DMS53 treated with DMSO at 0.1 percent for 48 hours (cell line): ENCODE measurements at regions not wholly inside any gene's neighbourhood (a gene's known extent, or its start where the extent isn't known, plus 50 kb on each side); places are given as distances from the start of the nearest gene placed in this dataset.
"Not testable (repeated sequence)": the region's sequence is repeated elsewhere in the genome, so short reads cannot be mapped to it uniquely, and the experiment has no call there.

Source experiments
- DNase-seq: peaks from one replicate; lab custom pipeline; 2025; ENCODE audit not compliant: unreplicated experiment; lab: John Stamatoyannopoulos, UW

DNA sequence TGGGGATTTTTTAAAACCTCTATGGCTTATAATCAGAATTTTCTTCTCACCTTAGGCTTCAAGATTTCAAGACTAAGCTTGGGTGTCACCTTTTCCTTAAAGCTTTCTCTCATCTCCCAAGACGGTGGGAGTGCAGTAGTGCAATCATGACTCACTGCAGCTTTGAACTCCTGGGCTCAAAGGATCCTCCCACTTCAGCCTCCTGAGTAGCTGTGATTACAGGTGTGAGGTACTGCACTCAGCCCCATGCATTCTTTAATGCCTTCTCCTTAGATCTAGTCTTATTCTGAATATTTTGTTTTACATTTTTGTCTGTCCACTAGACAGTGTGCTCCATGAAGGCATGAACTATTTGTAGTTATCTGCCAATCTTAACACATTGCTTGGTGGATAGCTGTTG, 55.7 kb upstream of the FAT3 start:
- no peak for DNase-seq

DNA sequence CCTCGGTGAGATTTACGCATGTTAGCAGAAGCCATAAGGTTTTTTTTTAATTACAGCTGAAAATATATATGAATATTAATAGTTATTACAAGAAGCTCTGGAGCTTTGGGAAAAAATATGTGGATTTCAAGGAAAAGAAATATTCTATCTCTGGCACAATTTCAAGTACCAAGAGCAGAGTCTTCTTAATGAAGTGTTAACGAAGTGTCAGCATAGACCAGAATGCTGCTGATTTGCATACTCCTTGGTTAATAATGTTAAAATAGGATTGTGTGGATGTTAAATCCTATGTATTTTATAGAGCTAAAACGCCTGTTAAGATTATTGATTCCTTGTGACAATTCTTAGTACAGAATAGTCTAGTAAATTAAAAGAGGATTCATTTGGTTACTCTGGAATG, 57.0 kb upstream of the FAT3 start:
- no peak for DNase-seq

DNA sequence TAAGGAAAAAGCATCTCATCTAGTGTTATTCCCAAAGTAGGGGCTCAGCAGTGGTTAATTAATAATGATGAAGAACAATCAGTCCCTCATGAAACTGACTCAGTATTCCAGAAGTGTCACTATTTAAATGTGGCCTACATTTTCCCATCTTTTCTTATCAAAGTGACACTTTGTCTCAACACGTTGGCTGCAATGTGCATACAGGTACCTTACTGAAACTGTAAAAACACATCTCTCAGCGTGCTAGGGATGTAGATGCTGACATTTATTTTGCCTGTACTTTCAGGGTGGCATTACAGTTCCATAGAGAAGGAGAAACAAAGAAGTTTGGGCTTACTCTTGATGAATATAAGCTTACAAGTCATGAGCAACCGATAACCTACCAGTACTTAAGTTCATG, 58.3 kb upstream of the FAT3 start:
- DNase-seq: no peak

DNA sequence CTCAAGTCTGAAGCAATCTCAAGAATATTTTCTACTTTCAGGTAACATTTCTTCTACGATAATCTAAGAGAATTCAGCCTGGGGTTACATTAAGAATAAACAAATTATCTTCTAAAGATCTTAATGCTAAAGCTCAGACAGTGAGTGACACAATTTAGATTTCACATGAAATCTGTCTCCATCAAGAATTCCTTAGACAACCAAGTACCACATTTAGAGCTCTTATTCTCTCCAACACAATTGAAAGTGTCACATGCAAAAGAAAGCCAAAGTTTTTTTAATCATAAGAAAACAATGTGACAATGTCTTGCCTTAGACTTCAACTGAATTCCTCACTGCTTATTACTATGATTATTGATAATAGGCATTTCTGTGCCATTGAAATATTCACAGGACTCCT, 60.7 kb upstream of the FAT3 start:
- no peak for DNase-seq

GRCh38 chr11:92162776-92163175, 61.8 kb upstream of the FAT3 start:
- no peak for DNase-seq

GRCh38 chr11:92159931-92160330, 64.7 kb upstream of the FAT3 start:
- DNase-seq: no peak

DNA sequence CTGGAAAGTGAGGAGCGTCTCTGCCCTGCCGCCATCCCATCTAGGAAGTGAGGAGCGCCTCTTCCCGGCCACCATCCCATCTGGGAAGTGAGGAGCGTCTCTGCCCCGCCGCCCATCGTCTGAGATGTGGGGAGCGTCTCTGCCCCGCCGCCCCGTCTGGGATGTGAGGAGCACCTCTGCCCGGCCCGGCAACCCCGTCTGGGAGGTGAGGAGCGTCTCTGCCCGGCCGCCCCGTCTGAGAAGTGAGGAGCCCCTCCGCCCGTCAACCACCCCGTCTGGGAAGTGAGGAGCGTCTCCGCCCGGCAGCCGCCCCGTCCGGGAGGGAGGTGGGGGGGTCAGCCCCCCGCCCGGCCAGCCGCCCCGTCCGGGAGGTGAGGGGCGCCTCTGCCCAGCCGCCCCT, 67.2 kb upstream of the FAT3 start:
- DNase-seq: not testable (repeated sequence)

- DNase-seq: no peak
These were observed 70.0 kb upstream of the FAT3 start for GRCh38 chr11:92154611-92155010.

- DNase-seq: no peak
These were observed 70.5 kb upstream of the FAT3 start for GRCh38 chr11:92154110-92154509.

GRCh38 chr11:92153542-92153941, 71.1 kb upstream of the FAT3 start:
- DNase-seq: no peak

DNA sequence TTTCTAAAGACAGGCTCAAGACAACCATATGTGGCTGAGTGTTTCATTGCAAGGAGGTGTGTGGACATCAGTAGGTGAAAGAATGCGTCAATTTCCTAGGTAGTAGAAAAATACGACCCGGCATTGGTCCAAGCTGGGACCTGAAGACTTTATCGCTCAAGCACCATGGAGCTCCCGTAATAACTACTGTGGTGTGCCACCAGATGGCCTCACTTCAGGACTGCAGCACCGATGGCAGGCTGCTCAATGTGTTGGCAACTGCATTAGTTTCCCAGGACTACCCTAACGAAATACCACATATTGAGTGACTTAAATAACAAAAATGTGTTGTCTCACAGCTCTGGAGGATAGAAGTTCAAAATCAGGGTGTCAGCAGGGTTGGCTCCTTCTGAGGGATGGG, 72.4 kb upstream of the FAT3 start:
- no peak for DNase-seq

- DNase-seq: no peak
These were observed 74.6 kb upstream of the FAT3 start for GRCh38 chr11:92149996-92150395.

GRCh38 chr11:92141725-92142124, 82.9 kb upstream of the FAT3 start:
- DNase-seq: no peak

DNA sequence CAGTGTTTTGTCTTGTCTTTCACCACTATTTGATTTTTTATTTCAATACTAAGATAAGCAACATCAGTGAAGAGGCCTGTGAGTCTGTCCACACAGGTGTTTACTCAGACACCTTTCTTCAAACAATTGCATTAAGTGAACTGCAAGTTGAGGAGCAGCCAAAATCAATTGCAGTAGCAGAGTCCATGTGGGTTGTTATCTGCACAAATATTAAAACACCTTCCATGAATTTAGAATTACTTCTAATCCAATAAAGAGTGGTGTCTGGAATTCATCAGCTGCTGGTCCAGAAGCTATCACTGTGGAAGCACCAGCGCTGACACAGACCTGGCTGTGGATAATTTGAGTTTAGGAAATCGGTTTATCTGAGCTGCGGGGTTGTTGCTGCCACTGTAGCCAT, 83.5 kb upstream of the FAT3 start:
- peak; percentile 25 for DNase-seq

DNA sequence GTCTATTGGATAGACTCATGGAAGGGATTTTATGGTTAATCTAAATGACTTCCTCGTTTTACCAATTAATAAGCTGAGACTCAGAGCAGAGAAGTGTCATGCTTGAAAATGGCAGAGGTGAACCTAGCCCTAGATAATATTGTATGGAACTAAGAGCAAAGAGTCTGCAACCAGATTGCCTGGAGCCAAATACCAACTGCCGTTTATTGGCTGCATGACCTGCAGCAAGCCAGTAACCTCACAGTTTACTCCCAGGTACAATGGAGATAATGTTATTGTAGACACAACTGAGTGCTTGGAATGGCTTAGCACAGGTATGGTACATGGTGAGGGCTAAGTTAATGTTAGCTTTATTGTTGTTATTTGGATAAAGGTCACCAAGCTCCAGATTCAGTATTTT, 84.6 kb upstream of the FAT3 start:
- no peak for DNase-seq

DNA sequence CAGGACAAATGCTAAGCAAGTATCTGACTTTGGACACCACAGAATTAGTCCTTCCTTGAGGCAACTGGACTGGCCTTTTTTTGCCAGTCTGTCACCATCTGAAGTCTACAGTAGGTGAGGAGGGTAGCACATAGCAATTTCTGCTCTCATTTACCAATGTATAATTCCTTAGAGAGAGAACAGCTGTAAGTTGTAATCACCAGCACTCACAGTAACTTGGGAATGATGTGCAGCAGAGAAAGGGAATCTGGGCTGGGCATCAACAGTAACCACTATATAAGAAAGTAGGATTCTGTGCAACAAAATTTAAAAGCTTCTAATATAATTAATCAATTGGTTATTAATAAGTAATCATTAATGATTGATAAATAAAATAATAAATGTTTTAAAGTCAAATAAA, 86.3 kb upstream of the FAT3 start:
- DNase-seq: no peak

- no peak for DNase-seq
These were observed 86.9 kb upstream of the FAT3 start for GRCh38 chr11:92137747-92138146.

DNA sequence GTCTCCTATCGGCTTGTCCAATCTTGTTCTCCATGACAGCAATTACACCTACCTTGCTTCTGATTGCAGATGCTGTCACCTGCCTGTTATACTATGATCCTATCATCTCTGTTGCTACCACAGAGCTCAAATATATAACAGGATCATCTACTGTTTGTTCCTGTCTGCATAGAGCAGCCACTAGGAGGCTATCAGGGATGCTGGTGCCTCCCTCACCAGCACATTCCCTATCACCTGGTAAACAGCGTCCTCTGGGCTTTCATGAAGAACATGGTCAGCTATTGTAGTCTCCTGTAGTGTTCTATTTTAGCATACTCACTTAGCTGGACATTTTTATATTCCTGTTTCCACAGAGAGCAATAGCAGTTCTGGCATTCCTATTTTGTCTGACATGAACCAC, 87.8 kb upstream of the FAT3 start:
- peak; percentile 96 for DNase-seq

GRCh38 chr11:92131289-92131865, 93.2 kb upstream of the FAT3 start:
- DNase-seq: no peak

GRCh38 chr11:92130421-92130831, 94.2 kb upstream of the FAT3 start:
- no peak for DNase-seq

DNA sequence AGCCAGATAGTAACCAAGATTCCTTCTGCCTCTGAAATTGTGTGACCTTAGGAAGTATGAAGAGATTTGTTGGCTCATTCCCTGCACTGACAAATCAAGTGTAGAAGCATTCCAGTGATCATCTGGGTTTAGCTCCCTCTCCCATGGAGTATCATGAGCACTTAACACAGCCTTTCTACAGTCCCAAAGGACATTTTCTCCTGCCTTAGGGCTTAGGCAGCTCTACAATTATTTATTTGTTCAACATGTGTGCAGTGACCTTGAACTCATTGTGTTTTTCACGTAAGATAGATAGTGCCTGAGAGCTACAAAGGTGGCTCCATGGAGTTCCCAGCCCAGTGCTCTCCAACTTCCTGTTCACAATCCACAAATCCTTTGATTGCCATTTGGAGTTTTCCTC, 94.8 kb upstream of the FAT3 start:
- DNase-seq: peak; percentile 22

GRCh38 chr11:92128026-92128425, 96.6 kb upstream of the FAT3 start:
- no peak for DNase-seq

- no peak for DNase-seq
These were observed 99.3 kb upstream of the FAT3 start for GRCh38 chr11:92125321-92125720.

GRCh38 chr11:92123540-92123939, 101.1 kb upstream of the FAT3 start:
- DNase-seq: peak; percentile 25
